BE2C (cell line): ENCODE measurements at regions not wholly inside any gene's neighbourhood (a gene's known extent, or its start where the extent isn't known, plus 50 kb on each side); places are given as distances from the start of the nearest gene placed in this dataset.

Experiments
- DNase-seq: peaks from one replicate; pipeline ENCODE4 v3.0.0-alpha.2; 2020
- H3K27me3 ChIP-seq: fragments of 250-450 bp; sonication (Bioruptor Pico); 2 replicates; pipeline ENCODE4 v1.5.1; 2020; ENCODE audit warnings: mild to moderate bottlenecking
- H3K36me3 ChIP-seq: fragments of 250-450 bp; sonication (Bioruptor Pico); 2 replicates; pipeline ENCODE4 v1.5.1; 2020; ENCODE audit warnings: mild to moderate bottlenecking
- H3K4me1 ChIP-seq: fragments of 250-450 bp; sonication (Bioruptor Pico); 2 replicates; pipeline ENCODE4 v1.5.1; 2020
- H3K4me3 ChIP-seq: 2 replicates; pipeline ENCODE4 v1.5.1; 2011; ENCODE audit warnings: low read depth, low read length
- H3K9me3 ChIP-seq: fragments of 250-450 bp; sonication (Bioruptor Pico); 2 replicates; pipeline ENCODE4 v1.5.1; 2020
- CTCF ChIP-seq: IDR thresholded peaks from 2 replicates; pipeline ENCODE4 v1.5.1; 2012; ENCODE audit warnings: mild to moderate bottlenecking, low read depth, low read length

DNA sequence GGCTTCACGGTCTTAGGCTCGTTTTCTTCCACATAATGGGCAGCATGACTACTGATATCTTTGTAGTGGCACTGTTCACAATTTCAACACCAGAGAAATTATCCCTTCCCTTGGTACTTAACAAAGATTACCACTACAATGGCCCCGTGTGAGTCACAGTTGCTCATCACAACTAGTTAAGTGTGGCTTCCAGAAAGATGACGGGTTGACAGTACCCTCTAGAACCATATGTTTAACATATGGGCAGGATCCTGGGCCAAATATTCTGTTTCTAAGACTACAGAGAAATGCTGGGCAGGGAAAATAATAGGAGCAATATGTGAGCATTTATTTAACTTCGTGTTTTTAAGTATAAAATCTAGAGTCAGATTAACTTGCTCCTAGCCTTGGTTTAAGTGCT, 780.1 kb upstream of the LINC00305 start:
- no peak for DNase-seq
- no peak for TF ChIP-seq CTCF
- no peaks in the 10 kb centered on the region for H3K36me3 ChIP-seq
- H3K4me1 ChIP-seq = no peaks in the 10 kb centered on the region
- H3K27me3 ChIP-seq = no peaks in the 10 kb centered on the region
- H3K4me3 ChIP-seq = no peak overlapping the region
- H3K9me3 ChIP-seq = no peaks in the 10 kb centered on the region

- no peaks in the 10 kb centered on the region for H3K9me3 ChIP-seq
- no peak for TF ChIP-seq CTCF
These were observed 771.2 kb upstream of the LINC00305 start for GRCh38 chr18:64919971-64920570.

GRCh38 chr18:64918851-64919250, 770.0 kb upstream of the LINC00305 start:
- Histone ChIP-seq H3K9me3 (no peaks in the 10 kb centered on the region), H3K4me3 (no peak overlapping the region)
- TF ChIP-seq CTCF = no peak

More at GRCh38 chr18:64919971-64920570, 771.2 kb upstream of the LINC00305 start:
- Histone ChIP-seq H3K36me3 (no peaks in the 10 kb centered on the region), H3K27me3 (no peaks in the 10 kb centered on the region), H3K4me1 (no peaks in the 10 kb centered on the region), H3K4me3 (no peak overlapping the region)
- DNase-seq = no peak

GRCh38 chr18:64893349-64893748, 744.5 kb upstream of the LINC00305 start:
- no peaks in the 10 kb centered on the region for H3K4me1 ChIP-seq
- no peak overlapping the region for H3K4me3 ChIP-seq

More at GRCh38 chr18:64918851-64919250, 770.0 kb upstream of the LINC00305 start:
- no peaks in the 10 kb centered on the region for H3K27me3 ChIP-seq
- no peaks in the 10 kb centered on the region for H3K4me1 ChIP-seq
- no peaks in the 10 kb centered on the region for H3K36me3 ChIP-seq
- DNase-seq = no peak

DNA sequence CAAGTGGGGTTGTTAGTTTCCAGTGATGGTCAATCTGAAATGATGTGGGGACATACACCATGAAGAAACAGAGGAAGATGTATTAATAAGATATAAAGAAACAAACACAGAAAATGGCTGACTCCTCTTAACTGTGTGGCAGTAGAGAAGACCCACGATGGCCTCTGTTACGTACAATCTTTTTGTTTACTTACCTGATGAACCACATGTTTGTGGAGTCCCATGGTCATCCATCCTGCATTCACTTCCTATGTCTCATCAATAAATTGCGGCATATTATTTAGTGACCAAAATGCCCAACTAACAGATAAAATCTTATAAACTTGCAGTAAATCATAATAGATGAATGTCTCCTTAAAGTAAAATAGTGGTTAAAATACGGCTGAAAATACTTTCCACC, 740.1 kb upstream of the LINC00305 start:
- H3K4me3 ChIP-seq = no peak overlapping the region

More at GRCh38 chr18:64893349-64893748, 744.5 kb upstream of the LINC00305 start:
- no peak for DNase-seq
- Histone ChIP-seq H3K9me3 (no peaks in the 10 kb centered on the region), H3K36me3 (no peaks in the 10 kb centered on the region), H3K27me3 (no peaks in the 10 kb centered on the region)
- TF ChIP-seq CTCF = no peak

More for the DNA sequence above, 740.1 kb upstream of the LINC00305 start:
- Histone ChIP-seq H3K36me3 (no peaks in the 10 kb centered on the region), H3K27me3 (no peaks in the 10 kb centered on the region), H3K9me3 (no peaks in the 10 kb centered on the region), H3K4me1 (no peaks in the 10 kb centered on the region)
- no peak for DNase-seq
- TF ChIP-seq CTCF = no peak
